ENCODE measurements at regions not wholly inside any gene's neighbourhood (a gene's known extent, or its start where the extent isn't known, plus 50 kb on each side); places are given as distances from the start of the nearest gene placed in this dataset.
"Not testable (repeated sequence)": the region's sequence is repeated elsewhere in the genome, so short reads cannot be mapped to it uniquely, and the experiment has no call there.

GRCh38 chr2:149715005-149715592 lies 127.5 kb upstream of the MMADHC start:
- DNase-seq, result no peak

DNA sequence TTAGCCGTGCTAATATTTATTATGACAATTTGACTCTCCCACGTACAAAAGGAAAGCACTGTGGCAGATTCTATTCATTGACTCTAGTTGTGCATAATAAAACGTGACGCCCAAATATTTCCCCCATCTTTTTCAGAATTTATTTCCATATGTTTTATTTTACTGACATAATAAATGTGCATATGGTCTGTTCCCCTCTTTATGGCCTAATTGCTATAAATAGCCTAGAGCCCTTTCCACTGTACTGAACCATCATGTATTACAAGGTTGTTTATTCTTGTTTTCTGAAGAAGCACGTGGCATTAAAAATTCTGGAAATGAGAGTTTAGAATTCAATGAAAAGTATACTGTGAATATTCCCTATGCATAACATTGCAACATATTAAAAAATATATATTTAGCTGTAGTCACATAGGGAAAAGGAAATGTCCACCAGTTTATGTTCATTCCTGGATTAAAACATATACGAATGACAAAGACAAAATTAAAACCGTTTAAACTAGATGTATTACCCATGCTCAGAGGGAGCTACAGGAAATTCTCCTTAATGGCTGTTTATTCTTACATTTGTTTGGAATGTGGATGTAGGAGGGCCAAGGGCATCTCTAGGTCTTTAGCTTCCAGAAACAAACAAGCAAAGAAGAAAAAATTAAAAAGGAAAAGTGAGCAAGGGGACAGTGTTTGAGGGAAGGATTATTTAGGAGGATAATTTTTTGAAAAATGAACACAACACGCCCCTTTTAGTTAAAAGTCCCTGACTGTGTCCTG lies 122.1 kb upstream of the MMADHC start:
- DNase-seq, result no peak

DNA sequence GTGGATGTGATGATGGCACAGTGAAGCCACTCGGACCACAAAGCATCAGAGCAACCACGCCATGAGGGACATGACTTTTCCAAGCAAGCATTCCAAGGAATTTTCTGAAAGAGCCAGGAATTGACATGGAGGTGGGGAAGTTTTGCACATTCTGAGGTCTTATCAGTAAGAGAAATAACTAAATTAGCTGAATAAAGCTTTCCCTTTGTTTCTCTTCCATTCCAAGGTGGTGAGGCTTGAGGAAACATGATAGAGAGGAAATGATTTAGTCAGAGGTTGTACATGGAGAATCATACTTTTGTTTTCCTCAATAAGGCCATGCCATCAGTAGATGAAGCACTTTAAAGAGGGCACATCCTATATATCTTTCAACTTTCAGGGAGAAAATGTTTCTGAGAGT lies 115.7 kb upstream of the MMADHC start:
- no peak for DNase-seq

GRCh38 chr2:149702571-149702970 lies 115.0 kb upstream of the MMADHC start:
- no peak for DNase-seq

DNA sequence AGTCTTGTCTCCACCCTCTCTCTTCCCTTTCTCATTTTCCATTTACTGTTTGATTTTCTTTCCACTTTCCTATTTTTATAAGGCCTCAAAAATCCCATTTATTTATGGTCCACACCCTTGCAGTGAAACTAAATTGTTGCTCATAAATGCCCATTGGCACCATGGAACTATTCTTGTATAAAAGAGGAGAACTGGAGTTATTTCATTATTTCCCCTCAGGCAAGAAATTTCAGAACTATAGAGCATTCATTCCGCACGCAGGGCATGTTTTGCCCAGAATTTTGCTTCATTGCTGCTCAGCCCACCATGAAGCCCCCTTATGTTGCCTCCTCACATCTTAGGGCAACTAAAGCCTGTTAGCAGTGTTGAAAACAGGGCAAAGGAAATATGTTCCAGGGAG lies 113.7 kb upstream of the MMADHC start:
- DNase-seq, result no peak

DNA sequence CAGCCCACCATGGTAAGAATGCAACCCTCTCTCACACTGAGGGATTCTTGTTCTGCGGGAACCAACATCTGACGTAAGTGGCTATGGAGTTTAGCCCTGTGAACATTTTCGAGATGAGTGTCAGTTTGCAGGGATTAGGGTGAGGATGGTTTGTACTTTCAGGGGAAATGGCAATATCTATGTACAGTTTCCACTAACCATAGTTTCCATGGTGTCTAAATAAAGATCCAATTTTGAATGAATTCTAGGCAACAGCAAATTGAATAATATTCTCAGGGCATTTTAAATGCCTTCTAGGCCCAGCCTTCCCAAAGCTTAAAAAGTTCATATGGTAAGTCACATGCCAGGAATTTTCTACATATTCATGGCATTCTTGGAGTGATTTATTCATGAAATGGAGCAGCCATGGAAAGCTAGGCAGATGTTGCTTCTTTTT lies 105.4 kb upstream of the MMADHC start:
- no peak for DNase-seq

GRCh38 chr2:149690825-149691224 lies 103.2 kb upstream of the MMADHC start:
- DNase-seq, result no peak

- DNase-seq, result no peak
Observed at GRCh38 chr2:149687052-149687427, 99.5 kb upstream of the MMADHC start.

- no peak for DNase-seq
Observed at GRCh38 chr2:149686136-149687051, 98.8 kb upstream of the MMADHC start.

DNA sequence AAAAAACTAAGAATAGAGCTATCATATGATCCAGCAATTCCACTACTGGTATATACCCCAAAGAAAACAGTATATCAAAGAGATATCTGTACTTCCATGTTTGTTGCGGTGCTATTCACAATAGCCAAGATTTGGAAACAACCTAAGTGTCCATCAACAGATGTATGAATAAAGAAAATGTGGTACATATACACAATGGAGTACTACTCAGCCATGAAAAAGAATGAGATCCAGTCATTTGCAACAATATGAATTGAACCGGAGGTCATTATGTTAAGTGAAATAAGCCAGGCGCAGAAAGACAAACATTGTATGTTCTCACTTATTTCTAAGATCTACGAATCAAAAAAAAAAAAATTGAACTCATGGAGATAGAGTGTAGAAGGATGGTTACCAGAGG lies 97.8 kb upstream of the MMADHC start:
- DNase-seq, result not testable (repeated sequence)

GRCh38 chr2:149679286-149679685 lies 91.7 kb upstream of the MMADHC start:
- no peak for DNase-seq

DNA sequence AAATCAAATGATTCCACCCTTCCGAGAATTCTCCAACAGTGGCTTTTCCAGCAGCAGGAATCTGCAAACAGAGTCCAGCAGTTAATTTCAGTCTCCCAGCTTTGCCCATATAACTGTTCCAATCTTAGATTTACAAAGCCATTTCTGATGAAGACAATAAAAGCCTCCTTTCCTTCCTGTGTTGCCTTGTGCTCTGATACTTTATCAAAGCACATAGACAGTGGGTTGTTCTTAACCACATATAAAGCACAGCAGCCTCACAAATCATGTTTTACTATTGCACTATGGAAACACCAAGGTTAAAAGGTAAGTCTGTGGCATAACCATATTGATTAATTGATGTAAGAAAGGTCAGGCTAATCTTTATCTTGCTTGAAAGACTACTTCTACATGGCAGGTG lies 89.8 kb upstream of the MMADHC start:
- no peak for DNase-seq

DNA sequence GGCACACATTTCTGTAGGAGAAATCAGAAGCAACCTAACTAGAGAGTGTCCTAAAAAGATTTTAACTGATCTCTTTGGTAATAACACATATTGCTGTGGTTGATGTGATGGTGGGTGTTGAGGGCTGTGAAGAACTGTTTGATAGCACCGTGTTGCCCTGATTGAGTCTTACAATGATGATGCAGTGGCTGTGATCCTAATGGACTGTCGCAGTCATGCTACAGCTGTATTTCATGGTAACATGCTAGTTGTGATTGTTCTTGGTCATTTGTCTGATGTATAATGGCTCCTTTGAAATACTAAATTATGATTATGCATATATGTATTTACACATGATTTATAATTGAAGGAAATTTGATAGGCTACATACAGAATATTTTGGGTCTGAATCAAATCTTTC lies 82.5 kb upstream of the MMADHC start:
- DNase-seq, result peak; percentile 73

DNA sequence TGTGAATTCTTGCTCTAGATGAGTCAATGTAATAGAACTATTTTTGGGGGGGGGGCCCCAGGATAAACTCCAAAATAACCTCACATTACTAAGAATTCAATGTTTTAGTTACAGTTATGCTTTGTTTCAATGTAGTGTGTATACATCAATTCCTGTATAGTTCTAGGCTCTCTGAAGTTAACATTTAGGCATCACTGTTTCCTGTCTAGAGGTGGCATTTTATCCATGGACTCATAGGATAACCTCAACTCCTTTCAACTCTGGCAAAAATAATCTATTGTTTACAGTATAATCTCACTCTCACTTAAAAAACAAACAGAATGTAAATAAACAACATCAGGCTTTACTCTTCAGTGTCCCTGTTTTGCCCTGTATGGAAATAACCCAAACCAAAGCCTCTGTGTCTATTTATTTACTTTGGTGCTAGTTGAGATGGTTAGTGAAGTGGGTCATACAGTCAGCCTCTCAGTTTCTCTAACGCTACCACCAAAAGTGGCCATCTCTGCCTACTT lies 79.3 kb upstream of the MMADHC start:
- no peak for DNase-seq

GRCh38 chr2:149664896-149665295 lies 77.3 kb upstream of the MMADHC start:
- DNase-seq, result no peak

DNA sequence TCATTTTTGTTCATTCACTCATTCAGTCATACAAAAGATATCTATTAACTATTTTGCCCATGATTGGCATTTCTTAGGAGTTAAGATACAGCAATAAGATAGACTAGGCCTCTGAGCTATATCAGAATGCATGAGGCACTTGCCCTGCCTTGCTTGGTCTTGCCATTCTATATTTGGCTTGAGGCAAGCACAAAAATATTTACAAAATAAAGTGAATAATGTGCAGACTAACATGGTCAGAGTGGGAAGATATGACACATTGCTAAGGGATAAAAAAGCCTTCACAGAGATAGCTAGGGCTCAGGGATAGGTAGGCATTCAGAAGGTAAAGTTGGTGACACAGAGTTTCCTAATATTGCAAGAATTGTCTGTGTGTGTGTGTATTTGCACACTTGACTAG lies 75.0 kb upstream of the MMADHC start:
- no peak for DNase-seq

DNA sequence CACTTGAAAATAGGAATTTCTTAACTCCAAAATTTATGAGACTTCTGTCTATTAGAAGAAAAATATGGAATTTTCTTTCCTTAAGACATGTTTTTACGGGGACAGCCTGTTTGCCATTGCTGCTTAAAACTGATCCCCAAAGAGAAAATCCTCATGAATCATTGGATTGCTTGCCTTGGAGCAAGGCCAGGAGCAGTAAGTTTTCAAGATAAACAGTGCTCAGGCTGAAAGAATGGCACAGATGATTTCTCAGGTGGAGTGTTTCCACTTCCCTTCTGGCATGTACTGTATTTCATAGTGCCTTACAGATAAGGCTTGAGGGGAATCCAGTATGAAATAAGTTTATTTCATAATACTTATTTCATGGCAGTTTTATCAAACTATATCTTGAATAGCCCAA lies 74.3 kb upstream of the MMADHC start:
- no peak for DNase-seq

DNA sequence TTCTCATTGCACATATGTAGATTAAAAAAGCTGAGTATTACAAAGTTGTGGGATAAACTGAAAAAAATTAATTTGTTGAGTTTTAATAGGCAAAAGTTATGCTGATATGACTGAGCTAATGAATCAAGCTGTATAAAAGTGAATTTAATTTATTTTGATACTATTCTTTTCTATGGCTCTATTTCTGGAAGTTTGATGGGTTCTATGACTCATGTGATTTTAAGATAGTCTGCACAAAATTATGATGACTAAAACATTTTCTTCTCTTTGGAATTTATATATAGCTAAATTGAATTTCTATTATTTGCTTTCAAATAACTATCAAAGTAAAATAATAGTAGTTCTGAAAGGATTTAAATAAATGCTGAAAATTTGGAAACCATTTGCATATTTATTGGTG lies 71.0 kb upstream of the MMADHC start:
- no peak for DNase-seq

GRCh38 chr2:149657401-149658040 lies 69.9 kb upstream of the MMADHC start:
- no peak for DNase-seq

DNA sequence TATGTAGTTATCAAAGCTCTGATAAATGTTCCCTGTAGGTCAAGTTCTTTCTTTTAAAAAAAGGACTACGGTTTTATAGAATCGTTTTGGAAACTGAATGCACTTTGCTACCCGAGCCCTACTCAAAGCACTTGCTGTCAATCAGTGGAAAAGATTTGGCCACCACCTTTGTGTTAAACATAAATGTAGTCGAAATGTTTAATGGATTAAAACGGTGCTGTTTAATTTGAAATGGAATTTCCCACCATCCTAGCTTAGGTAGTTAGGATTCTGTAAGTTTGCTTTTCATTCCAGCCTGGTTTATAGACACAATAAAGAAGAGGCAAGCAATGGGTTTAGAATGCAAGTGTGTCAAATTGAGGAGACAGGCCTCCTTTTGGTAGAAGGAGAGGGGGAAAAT lies 69.4 kb upstream of the MMADHC start:
- DNase-seq, result no peak

- DNase-seq, result no peak
Observed at GRCh38 chr2:149653831-149654445, 66.4 kb upstream of the MMADHC start.

DNA sequence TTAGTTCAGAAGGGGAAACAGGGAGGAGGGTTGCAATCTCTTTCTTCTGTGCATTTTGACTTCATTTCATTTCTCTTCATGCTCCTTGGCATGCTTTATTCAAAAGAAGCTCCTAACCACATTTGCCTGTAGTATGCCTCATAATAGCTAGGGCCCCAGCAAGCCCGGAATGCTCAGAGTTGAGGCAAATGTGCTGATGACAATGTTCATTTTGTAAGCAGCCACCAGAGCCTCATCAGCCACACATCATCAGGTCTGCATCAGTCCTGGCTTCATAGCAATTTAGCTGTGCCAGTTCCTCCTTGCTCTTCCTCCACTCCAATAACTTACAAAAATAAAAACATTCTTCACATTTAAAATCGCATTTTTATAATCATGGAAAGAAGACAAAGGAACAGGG lies 65.4 kb upstream of the MMADHC start:
- DNase-seq, result peak; percentile 84 to 85
